Keratinocyte (primary cell): ENCODE measurements at regions not wholly inside any gene's neighbourhood (a gene's known extent, or its start where the extent isn't known, plus 50 kb on each side); places are given as distances from the start of the nearest gene placed in this dataset.

Experiments
- DNase-seq: peaks from one replicate; pipeline ENCODE4 v3.0.0-alpha.2; 2011; ENCODE audit warnings: low read depth, missing footprints, low spot score
- FAIRE-seq: peaks from 2 replicates; lab custom pipeline; 2011; peaks lifted over from hg19 to GRCh38; lab: Jason Lieb, UNC
- H2AFZ ChIP-seq: 2 replicates; pipeline ENCODE4 v1.6.0; 2012; ENCODE audit warnings: low read length, control low read depth, inconsistent platforms; ENCODE audit not compliant: control insufficient read depth
- H3K27ac ChIP-seq: 2 replicates; pipeline ENCODE4 v1.5.1; 2011; ENCODE audit warnings: low read length; ENCODE audit not compliant: control insufficient read depth, insufficient read depth
- H3K27me3 ChIP-seq: 3 replicates; pipeline ENCODE4 v1.6.0; 2011; ENCODE audit warnings: low read length; ENCODE audit not compliant: control insufficient read depth, insufficient read depth; ENCODE audit errors: extremely low read depth
- H3K36me3 ChIP-seq, 2 experiments: 2 replicates in 1 of 2; 3 replicates in 1 of 2; pipeline ENCODE4 v1.5.1; 2011; ENCODE audit warnings: low read length in 2 of 2, mild to moderate bottlenecking in 1 of 2; ENCODE audit not compliant: control insufficient read depth in 2 of 2, insufficient read depth in 2 of 2; ENCODE audit errors: extremely low read depth in 1 of 2
- H3K4me1 ChIP-seq: 3 replicates; pipeline ENCODE4 v1.5.1; 2011; ENCODE audit warnings: low read length; ENCODE audit not compliant: control insufficient read depth, insufficient read depth; ENCODE audit errors: extremely low read depth
- H3K4me2 ChIP-seq: 3 replicates; pipeline ENCODE4 v1.6.0; 2011; ENCODE audit warnings: low read depth, low read length; ENCODE audit not compliant: control insufficient read depth, insufficient read depth; ENCODE audit errors: extremely low read depth
- H3K4me3 ChIP-seq, 3 experiments: fragments of 200-600 bp in 1 of 3; sonication (generic) in 1 of 3; 2 replicates in 2 of 3; 3 replicates in 1 of 3; pipeline ENCODE4 v1.5.1; 2011 to 2016; ENCODE audit warnings: low read length in 3 of 3, mild to moderate bottlenecking in 3 of 3, control low read depth in 2 of 3, inconsistent platforms in 1 of 3, low read depth in 1 of 3, mixed read lengths in 1 of 3, mixed run types in 1 of 3, moderate library complexity in 1 of 3; ENCODE audit not compliant: control insufficient read depth in 2 of 3, insufficient read depth in 2 of 3; ENCODE audit errors: extremely low read depth in 1 of 3
- H3K79me2 ChIP-seq: 2 replicates; pipeline ENCODE4 v1.6.0; 2012; ENCODE audit warnings: low read length; ENCODE audit not compliant: control insufficient read depth, insufficient read depth
- H3K9ac ChIP-seq: 3 replicates; pipeline ENCODE4 v1.6.0; 2011; ENCODE audit warnings: low read length; ENCODE audit not compliant: control insufficient read depth, insufficient read depth; ENCODE audit errors: extremely low read depth
- H3K9me1 ChIP-seq: 3 replicates; pipeline ENCODE4 v1.6.0; 2011; ENCODE audit warnings: low read length; ENCODE audit not compliant: control insufficient read depth, insufficient read depth; ENCODE audit errors: extremely low read depth
- H3K9me3 ChIP-seq: 2 replicates; pipeline ENCODE4 v1.5.1; 2012; ENCODE audit warnings: low read depth, low read length; ENCODE audit not compliant: control insufficient read depth
- H4K20me1 ChIP-seq: 3 replicates; pipeline ENCODE4 v1.6.0; 2011; ENCODE audit warnings: low read length; ENCODE audit not compliant: control insufficient read depth, insufficient read depth; ENCODE audit errors: extremely low read depth
- EZH2 ChIP-seq: IDR thresholded peaks from one replicate; pipeline ENCODE4 v1.6.1; 2012; ENCODE audit warnings: inconsistent platforms, mild to moderate bottlenecking, low read length, moderate library complexity
- dilution Hi-C: fragments of 300-500 bp; cut with MboI; formaldehyde crosslinking; loops from one replicate; pipeline ENCODE4 v1.7.0; 2020; ENCODE audit warnings: low sequenced_read_pairs; ENCODE audit not compliant: extremely low pct_ligation_motif_present
- TF ChIP-seq, protein P1 (sequence below), 3 experiments: IDR thresholded peaks in 1 of 3; conservative IDR thresholded peaks in 1 of 3; optimal IDR thresholded peaks in 1 of 3; 2 replicates in 2 of 3; 3 replicates in 1 of 3; pipeline versions ENCODE3 to v1.5.1; 2011; ENCODE audit warnings: low read length in 3 of 3, mild to moderate bottlenecking in 3 of 3, moderate library complexity in 2 of 3, control low read depth in 1 of 3, inconsistent platforms in 1 of 3; ENCODE audit not compliant: insufficient read depth in 2 of 3; ENCODE audit errors: extremely low read depth in 1 of 3

- Histone ChIP-seq H3K9me3 (no peaks in the 10 kb centered on the region), H3K4me2 (no peak overlapping the region), H3K36me3 (no peaks in the 10 kb centered on the region), H3K27ac (no peak overlapping the region), H3K4me1 (no peaks in the 10 kb centered on the region), H3K9ac (no peak overlapping the region), H3K27me3 (no peaks in the 10 kb centered on the region), H3K79me2 (no peaks in the 10 kb centered on the region), H4K20me1 (no peaks in the 10 kb centered on the region), H3K4me3 (no peak overlapping the region), H2AFZ (no peak overlapping the region), H3K9me1 (no peaks in the 10 kb centered on the region)
- dilution Hi-C loops: no loop called here
- DNase-seq: no peak
- FAIRE-seq: no peak
- TF ChIP-seq, protein P1, sequence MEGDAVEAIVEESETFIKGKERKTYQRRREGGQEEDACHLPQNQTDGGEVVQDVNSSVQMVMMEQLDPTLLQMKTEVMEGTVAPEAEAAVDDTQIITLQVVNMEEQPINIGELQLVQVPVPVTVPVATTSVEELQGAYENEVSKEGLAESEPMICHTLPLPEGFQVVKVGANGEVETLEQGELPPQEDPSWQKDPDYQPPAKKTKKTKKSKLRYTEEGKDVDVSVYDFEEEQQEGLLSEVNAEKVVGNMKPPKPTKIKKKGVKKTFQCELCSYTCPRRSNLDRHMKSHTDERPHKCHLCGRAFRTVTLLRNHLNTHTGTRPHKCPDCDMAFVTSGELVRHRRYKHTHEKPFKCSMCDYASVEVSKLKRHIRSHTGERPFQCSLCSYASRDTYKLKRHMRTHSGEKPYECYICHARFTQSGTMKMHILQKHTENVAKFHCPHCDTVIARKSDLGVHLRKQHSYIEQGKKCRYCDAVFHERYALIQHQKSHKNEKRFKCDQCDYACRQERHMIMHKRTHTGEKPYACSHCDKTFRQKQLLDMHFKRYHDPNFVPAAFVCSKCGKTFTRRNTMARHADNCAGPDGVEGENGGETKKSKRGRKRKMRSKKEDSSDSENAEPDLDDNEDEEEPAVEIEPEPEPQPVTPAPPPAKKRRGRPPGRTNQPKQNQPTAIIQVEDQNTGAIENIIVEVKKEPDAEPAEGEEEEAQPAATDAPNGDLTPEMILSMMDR (optimal IDR thresholded peaks at IDR 0.05 in 1 of 3, IDR thresholded peaks at IDR 0.05 in 1 of 3, conservative IDR thresholded peaks at IDR 0.05 in 1 of 3; ENCODE audit: extremely low read depth in 1 of 3, insufficient read depth in 2 of 3, low read length in 3 of 3): no peak
- no peak for TF ChIP-seq EZH2
Observed at GRCh38 chr18:60153376-60153775, 219.2 kb downstream of the MC4R start.

DNA sequence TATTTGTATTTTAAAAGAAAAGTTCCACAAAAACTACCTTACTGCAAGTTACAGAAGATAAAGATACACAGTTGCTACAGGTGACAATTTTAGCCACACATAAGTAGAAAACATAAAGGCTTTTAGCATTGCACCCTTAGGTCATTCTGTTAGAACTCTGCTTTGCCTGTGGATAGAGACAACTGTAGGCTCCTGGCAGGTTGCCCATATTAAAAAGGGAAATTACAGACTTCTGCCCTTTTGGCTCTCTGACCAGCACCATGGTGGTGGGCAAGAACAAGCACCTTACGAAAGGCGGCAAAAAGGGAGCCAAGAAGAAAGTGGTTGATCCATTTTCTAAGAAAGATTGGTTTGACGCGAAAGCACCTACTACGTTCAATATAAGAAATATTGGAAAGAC lies 223.3 kb downstream of the MC4R start:
- H3K4me1 ChIP-seq: no peaks in the 10 kb centered on the region
- H3K4me2 ChIP-seq: no peak overlapping the region
- TF ChIP-seq, protein P1 (optimal IDR thresholded peaks at IDR 0.05 in 1 of 3, IDR thresholded peaks at IDR 0.05 in 1 of 3, conservative IDR thresholded peaks at IDR 0.05 in 1 of 3; ENCODE audit: extremely low read depth in 1 of 3, insufficient read depth in 2 of 3, low read length in 3 of 3): no peak
- TF ChIP-seq EZH2: no peak
- H3K79me2 ChIP-seq: no peaks in the 10 kb centered on the region
- H3K9me3 ChIP-seq: no peaks in the 10 kb centered on the region
- dilution Hi-C loops: no loop called here
- H3K4me3 ChIP-seq: no peak overlapping the region
- H3K9ac ChIP-seq: no peak overlapping the region
- no peaks in the 10 kb centered on the region for H3K9me1 ChIP-seq
- no peaks in the 10 kb centered on the region for H3K27me3 ChIP-seq
- H4K20me1 ChIP-seq: no peaks in the 10 kb centered on the region
- FAIRE-seq (no peak), DNase-seq (no peak)
- H3K36me3 ChIP-seq: no peaks in the 10 kb centered on the region
- no peak overlapping the region for H3K27ac ChIP-seq
- H2AFZ ChIP-seq: no peak overlapping the region
